ENCODE measurements at regions not wholly inside any gene's neighbourhood (a gene's known extent, or its start where the extent isn't known, plus 50 kb on each side); places are given as distances from the start of the nearest gene placed in this dataset.
"Not testable (repeated sequence)": the region's sequence is repeated elsewhere in the genome, so short reads cannot be mapped to it uniquely, and the experiment has no call there.

DNA sequence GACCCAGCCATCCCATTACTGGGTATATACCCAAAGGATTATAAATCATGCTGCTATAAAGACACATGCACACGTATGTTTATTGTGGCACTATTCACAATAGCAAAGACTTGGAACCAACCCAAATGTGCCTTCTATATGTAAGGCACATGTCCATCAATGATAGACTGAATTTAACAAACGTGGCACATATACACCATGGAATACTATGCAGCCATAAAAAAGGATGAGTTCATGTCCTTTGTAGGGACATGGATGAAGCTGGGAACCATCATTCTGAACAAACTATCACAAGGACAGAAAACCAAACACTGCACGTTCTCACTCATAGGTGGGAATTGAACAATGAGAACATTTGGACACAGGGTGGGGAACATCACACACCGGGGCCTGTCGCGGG lies 92.1 kb downstream of the TRIM27 start:
- not testable (repeated sequence) for TF ChIP-seq ATF1 (CRISPR knock-in tag; IDR thresholded peaks at IDR 0.05); FOXJ3 (CRISPR knock-in tag; IDR thresholded peaks at IDR 0.05; ENCODE audit: borderline replicate concordance); RELA (CRISPR knock-in tag; IDR thresholded peaks at IDR 0.05; ENCODE audit: borderline replicate concordance); ZNF232 (CRISPR knock-in tag; IDR thresholded peaks at IDR 0.05); TCF7 (CRISPR knock-in tag; IDR thresholded peaks at IDR 0.05; ENCODE audit: low read depth); SP1 (CRISPR knock-in tag; conservative IDR thresholded peaks at IDR 0.05); CBFB (CRISPR knock-in tag; IDR thresholded peaks at IDR 0.05; ENCODE audit: low read depth); CREB1 (CRISPR knock-in tag; IDR thresholded peaks at IDR 0.05); CREM (CRISPR knock-in tag; IDR thresholded peaks at IDR 0.05)
- TF ChIP-seq, protein P1, sequence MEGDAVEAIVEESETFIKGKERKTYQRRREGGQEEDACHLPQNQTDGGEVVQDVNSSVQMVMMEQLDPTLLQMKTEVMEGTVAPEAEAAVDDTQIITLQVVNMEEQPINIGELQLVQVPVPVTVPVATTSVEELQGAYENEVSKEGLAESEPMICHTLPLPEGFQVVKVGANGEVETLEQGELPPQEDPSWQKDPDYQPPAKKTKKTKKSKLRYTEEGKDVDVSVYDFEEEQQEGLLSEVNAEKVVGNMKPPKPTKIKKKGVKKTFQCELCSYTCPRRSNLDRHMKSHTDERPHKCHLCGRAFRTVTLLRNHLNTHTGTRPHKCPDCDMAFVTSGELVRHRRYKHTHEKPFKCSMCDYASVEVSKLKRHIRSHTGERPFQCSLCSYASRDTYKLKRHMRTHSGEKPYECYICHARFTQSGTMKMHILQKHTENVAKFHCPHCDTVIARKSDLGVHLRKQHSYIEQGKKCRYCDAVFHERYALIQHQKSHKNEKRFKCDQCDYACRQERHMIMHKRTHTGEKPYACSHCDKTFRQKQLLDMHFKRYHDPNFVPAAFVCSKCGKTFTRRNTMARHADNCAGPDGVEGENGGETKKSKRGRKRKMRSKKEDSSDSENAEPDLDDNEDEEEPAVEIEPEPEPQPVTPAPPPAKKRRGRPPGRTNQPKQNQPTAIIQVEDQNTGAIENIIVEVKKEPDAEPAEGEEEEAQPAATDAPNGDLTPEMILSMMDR (IDR thresholded peaks at IDR 0.05) = not testable (repeated sequence)
- TF ChIP-seq, protein P2, sequence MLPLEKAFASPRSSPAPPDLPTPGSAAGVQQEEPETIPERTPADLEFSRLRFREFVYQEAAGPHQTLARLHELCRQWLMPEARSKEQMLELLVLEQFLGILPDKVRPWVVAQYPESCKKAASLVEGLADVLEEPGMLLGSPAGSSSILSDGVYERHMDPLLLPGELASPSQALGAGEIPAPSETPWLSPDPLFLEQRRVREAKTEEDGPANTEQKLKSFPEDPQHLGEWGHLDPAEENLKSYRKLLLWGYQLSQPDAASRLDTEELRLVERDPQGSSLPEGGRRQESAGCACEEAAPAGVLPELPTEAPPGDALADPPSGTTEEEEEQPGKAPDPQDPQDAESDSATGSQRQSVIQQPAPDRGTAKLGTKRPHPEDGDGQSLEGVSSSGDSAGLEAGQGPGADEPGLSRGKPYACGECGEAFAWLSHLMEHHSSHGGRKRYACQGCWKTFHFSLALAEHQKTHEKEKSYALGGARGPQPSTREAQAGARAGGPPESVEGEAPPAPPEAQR (CRISPR knock-in tag; IDR thresholded peaks at IDR 0.05) = not testable (repeated sequence)
- TF ChIP-seq, protein P3, sequence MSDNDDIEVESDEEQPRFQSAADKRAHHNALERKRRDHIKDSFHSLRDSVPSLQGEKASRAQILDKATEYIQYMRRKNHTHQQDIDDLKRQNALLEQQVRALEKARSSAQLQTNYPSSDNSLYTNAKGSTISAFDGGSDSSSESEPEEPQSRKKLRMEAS (CRISPR knock-in tag; IDR thresholded peaks at IDR 0.05) = not testable (repeated sequence)
- TF ChIP-seq, protein P4, sequence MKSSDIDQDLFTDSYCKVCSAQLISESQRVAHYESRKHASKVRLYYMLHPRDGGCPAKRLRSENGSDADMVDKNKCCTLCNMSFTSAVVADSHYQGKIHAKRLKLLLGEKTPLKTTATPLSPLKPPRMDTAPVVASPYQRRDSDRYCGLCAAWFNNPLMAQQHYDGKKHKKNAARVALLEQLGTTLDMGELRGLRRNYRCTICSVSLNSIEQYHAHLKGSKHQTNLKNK (CRISPR knock-in tag; IDR thresholded peaks at IDR 0.05) = not testable (repeated sequence)

All from WTC11 (cell line).